Body of pancreas (tissue), 4 donors: ENCODE measurements at regions not wholly inside any gene's neighbourhood (a gene's known extent, or its start where the extent isn't known, plus 50 kb on each side); places are given as distances from the start of the nearest gene placed in this dataset.

Experiments used
- POLR2A ChIP-seq, 3 donors: fragments of 450-650 bp; IDR thresholded peaks; one replicate each; pipeline ENCODE4 v1.6.1; 2016; ENCODE audit warnings: antibody characterized with exemption in 3 of 3, mild to moderate bottlenecking in 2 of 3
- TF ChIP-seq, protein P1 (sequence below), 7 experiments: fragments of 450-650 bp in 4 of 7; fragments of 200-600 bp in 3 of 7; sonication (generic) in 3 of 7; IDR thresholded peaks; one replicate each; pipeline ENCODE4 v1.5.1; 2016 to 2019; ENCODE audit warnings: antibody characterized with exemption in 7 of 7

DNA sequence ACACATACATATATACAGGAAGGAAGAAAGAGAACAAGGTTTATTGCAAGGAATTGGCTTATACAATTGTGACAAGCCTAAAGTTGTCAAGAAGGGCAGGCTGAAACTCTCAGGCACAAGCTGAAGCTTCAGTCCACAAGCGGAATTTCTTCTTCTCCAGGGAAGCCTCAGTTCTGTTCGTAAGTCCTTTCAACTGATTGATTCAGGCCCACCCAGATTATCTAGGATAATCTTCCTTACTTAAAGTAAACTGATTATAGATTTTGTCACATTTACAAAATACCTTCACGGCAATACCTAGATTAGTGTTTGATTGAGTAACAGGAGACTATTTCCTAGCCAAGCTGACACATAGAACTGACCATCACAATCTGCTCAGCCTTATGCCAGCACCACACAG is 81.5 kb upstream of the TMEM260 start:
- TF ChIP-seq, protein P1, sequence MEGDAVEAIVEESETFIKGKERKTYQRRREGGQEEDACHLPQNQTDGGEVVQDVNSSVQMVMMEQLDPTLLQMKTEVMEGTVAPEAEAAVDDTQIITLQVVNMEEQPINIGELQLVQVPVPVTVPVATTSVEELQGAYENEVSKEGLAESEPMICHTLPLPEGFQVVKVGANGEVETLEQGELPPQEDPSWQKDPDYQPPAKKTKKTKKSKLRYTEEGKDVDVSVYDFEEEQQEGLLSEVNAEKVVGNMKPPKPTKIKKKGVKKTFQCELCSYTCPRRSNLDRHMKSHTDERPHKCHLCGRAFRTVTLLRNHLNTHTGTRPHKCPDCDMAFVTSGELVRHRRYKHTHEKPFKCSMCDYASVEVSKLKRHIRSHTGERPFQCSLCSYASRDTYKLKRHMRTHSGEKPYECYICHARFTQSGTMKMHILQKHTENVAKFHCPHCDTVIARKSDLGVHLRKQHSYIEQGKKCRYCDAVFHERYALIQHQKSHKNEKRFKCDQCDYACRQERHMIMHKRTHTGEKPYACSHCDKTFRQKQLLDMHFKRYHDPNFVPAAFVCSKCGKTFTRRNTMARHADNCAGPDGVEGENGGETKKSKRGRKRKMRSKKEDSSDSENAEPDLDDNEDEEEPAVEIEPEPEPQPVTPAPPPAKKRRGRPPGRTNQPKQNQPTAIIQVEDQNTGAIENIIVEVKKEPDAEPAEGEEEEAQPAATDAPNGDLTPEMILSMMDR (IDR thresholded peaks at IDR 0.05), result no peak
- TF ChIP-seq POLR2A (IDR thresholded peaks at IDR 0.05), result no peak
